ENCODE measurements at regions not wholly inside any gene's neighbourhood (a gene's known extent, or its start where the extent isn't known, plus 50 kb on each side); places are given as distances from the start of the nearest gene placed in this dataset.

GRCh38 chr13:59531571-59532091 lies 632.1 kb downstream of the DIAPH3 start:
- H3F3A ChIP-seq (ENCODE audit: low read length, unreplicated experiment), result no peaks in the 10 kb centered on the region
- POLR2A ChIA-PET (ENCODE audit: unreplicated experiment), result no interaction called here
- intact Hi-C loops (cut with micrococcal nuclease), result loop anchor here (5.0 to 10.0 kb wide), 2 partner anchors 74 to 143 kb away; no protein-coding TSS in a partner anchor
- H4K20me1 ChIP-seq (ENCODE audit: low read length), result no peaks in the 10 kb centered on the region
- no peaks in the 10 kb centered on the region for H3K27me3 ChIP-seq (ENCODE audit: low read length)
- ATAC-seq (peak; percentile 60), DNase-seq (peak; percentile 77)
- no peak overlapping the region for H3K4me3 ChIP-seq (ENCODE audit: low read length)
- no peaks in the 10 kb centered on the region for H3K79me2 ChIP-seq (ENCODE audit: low read length)
- no peaks in the 10 kb centered on the region for H3K9me3 ChIP-seq (ENCODE audit: low read length)
- no peak overlapping the region for H3K9ac ChIP-seq (ENCODE audit: low read length)
- no TSS peak for BruUV-seq (replicated peaks)
- no peaks in the 10 kb centered on the region for H3K36me3 ChIP-seq (ENCODE audit: low read depth, low read length)
- H3K4me1 ChIP-seq (ENCODE audit: insufficient read depth, low read length), result peaks cover 37% of the 10 kb centered on the region
- no peaks in the 10 kb centered on the region for H3K9me2 ChIP-seq (replicated peaks; ENCODE audit: low read length)
- peak overlapping the region; percentile 54 for H3K27ac ChIP-seq (ENCODE audit: low read length)
- peak overlapping the region; percentile 75 for H3K4me2 ChIP-seq (ENCODE audit: low read length)
- TF ChIP-seq EZH2 (IDR thresholded peaks at IDR 0.05; ENCODE audit: low read length, unreplicated experiment) (no peak), CTCF (conservative IDR thresholded peaks at IDR 0.05; ENCODE audit: low read depth, low read length) (no peak), EZH2phosphoT487 (IDR thresholded peaks at IDR 0.05; ENCODE audit: borderline replicate concordance, low read length) (no peak)
- peak overlapping the region; percentile 36; the same call in 1 of the 2 replicates for H2AFZ ChIP-seq (ENCODE audit: low read length)
- CTCF ChIA-PET, result no interaction called here

GRCh38 chr13:59532405-59532804 lies 631.3 kb downstream of the DIAPH3 start:
- no peaks in the 10 kb centered on the region for H3K36me3 ChIP-seq (ENCODE audit: low read depth, low read length)
- intact Hi-C loops (cut with micrococcal nuclease), result loop anchor here (5.0 to 10.0 kb wide), 2 partner anchors 75 to 142 kb away; no protein-coding TSS in a partner anchor
- H3K4me2 ChIP-seq (ENCODE audit: low read length), result peak overlapping the region; percentile 75
- no peaks in the 10 kb centered on the region for H3K9me2 ChIP-seq (replicated peaks; ENCODE audit: low read length)
- H3K4me3 ChIP-seq (ENCODE audit: low read length), result no peak overlapping the region
- ChIA-PET POLR2A (ENCODE audit: unreplicated experiment) (no interaction called here), CTCF (no interaction called here)
- H3F3A ChIP-seq (ENCODE audit: low read length, unreplicated experiment), result no peaks in the 10 kb centered on the region
- TF ChIP-seq EZH2 (IDR thresholded peaks at IDR 0.05; ENCODE audit: low read length, unreplicated experiment) (no peak), CTCF (conservative IDR thresholded peaks at IDR 0.05; ENCODE audit: low read depth, low read length) (no peak), EZH2phosphoT487 (IDR thresholded peaks at IDR 0.05; ENCODE audit: borderline replicate concordance, low read length) (no peak)
- no peaks in the 10 kb centered on the region for H3K27me3 ChIP-seq (ENCODE audit: low read length)
- no peaks in the 10 kb centered on the region for H3K79me2 ChIP-seq (ENCODE audit: low read length)
- H3K9ac ChIP-seq (ENCODE audit: low read length), result no peak overlapping the region
- peak; percentile 52 for DNase-seq
- H3K9me3 ChIP-seq (ENCODE audit: low read length), result no peaks in the 10 kb centered on the region
- peak; percentile 39; the same call in 1 of the 2 replicates for ATAC-seq
- BruUV-seq (replicated peaks), result no TSS peak
- H4K20me1 ChIP-seq (ENCODE audit: low read length), result no peaks in the 10 kb centered on the region
- peak overlapping the region; percentile 12; the same call in 1 of the 2 replicates for H3K27ac ChIP-seq (ENCODE audit: low read length)
- H3K4me1 ChIP-seq (ENCODE audit: insufficient read depth, low read length), result peaks cover 37% of the 10 kb centered on the region
- no peak overlapping the region for H2AFZ ChIP-seq (ENCODE audit: low read length)
